ENCODE measurements at regions not wholly inside any gene's neighbourhood (a gene's known extent, or its start where the extent isn't known, plus 50 kb on each side); places are given as distances from the start of the nearest gene placed in this dataset.
A peak's percentile ranks its signal among the peaks of the same experiment; 100 is the strongest.
"Not testable (repeated sequence)": the region's sequence is repeated elsewhere in the genome, so short reads cannot be mapped to it uniquely, and the experiment has no call there.

DNA sequence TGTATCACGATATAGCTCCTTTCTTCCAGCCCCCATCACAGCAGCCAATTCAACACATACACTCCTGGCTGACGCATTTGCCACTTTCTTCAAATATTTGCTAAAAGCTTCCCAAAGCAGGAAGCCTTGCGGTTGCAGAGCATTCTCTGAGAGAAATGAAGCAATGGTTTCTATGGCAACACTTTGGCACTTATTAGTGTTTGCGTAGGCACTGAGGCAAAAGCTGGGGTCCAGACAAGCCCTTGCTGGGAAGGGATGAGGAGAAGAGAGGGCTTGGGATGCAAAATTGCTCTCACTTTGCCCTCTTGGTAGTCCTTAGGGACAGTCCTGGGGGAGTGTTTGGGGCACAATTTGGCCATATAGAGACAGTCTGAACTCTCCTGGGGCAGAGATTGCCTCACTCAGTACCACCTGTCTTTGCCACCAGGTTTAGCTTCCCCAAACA is 55.0 kb upstream of the PAK3 start:
- peak in 1 of 2 donors; percentile 15 for DNase-seq

DNA sequence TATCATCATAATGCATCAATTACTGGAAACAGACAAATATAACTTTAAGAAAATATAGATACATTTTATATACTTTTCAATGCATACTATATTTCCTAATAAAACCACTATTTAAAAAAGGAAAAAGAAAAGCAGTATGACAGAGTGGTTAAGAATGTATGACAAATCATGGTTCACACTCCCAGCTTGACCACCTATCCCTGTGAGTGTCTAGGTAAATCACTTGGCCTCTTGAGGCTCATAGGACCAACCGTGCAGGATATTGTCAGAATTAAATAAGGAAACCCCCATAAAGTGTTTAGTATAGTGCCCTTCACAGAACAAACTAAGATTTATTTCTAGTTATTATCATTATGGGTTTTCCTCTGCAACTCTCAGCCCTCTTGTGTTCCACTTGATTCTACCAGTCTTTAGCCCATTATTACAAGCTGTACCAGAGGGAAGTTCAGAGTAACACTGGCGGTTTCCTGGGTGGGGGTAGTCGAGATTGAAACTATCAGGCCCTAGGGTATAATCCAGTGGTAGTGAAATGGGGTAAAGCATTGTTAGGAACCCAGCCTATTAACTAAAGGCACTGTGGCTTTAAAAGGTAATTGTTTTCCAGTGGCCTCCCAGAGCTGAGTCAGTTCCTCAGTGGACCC is 55.5 kb upstream of the PAK3 start:
- no peak for DNase-seq

DNA sequence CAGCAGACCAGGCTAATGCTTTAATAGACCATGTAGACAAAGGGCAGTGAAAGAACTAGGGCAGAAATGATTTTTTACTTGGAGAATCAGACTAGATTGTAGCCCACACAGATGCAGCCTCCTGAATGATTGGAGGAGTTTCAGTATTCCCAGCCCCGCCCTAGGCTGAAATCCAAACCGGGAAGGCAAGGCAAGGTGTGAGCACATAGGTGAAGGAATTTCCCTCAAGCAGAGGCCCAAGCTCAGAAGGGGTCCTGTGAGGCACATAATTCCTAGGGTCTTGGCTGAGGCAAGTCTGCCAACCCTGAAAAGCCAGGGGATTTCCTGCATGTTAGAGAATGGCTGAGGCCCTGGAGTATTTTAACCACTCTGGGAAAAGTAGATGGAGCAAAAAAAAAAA is 56.4 kb upstream of the PAK3 start:
- DNase-seq: no peak

DNA sequence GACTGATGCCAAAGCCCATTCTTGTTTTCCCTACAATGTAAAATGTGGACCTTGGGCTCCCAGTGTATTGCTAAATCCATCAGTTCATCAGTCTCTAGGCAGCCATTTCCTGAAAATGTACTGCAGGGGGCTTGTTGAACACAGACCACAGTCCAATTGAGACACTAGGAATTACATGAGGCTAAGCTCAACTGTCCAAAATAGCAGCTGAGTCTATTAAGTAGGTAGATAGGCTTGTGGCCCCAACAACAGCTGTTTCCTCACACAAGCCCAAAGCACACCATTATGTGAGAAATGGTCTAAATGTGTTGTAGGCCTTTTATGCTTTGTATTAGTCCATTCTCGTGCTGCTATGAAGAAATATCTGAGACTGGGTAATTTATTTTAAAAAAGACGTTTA is 60.0 kb upstream of the PAK3 start:
- DNase-seq: no peak

DNA sequence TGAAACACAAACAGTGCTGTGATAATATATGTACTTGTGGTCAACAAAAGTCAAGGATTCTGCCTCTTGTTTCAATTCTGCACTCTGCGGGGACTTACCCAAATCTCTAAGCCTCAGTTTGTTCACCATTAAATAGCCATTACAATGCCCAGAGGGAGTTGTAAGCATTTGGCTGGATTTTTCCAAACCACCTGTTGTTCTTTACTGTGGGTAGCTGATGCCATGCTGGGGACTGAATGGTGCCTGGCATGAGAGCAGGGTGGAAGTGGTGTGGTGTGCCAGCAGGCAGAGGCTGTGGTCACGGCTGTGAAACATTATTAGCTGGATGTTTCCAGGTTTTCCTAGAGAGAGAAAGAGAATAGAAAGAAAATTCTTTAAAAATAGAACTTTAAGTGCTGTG is 60.7 kb upstream of the PAK3 start:
- no peak for DNase-seq

DNA sequence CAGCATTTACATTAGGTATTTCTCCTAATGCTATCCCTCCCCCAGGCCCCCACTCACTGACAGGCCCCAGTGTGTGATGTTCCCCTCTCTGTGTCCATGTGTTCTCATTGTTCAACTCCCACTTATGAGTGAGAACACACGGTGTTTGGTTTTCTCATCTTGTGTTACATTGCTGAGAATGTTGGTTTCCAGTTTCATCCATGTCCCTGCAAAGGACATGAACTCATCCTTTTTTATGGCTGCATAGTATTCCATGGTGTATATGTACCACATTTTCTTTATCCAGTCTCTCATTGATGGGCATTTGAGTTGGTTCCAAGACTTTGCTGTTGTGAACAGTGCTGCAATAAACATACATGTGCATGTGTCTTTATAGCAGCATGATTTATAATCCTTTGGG is 73.0 kb upstream of the PAK3 start:
- DNase-seq: not testable (repeated sequence)

DNA sequence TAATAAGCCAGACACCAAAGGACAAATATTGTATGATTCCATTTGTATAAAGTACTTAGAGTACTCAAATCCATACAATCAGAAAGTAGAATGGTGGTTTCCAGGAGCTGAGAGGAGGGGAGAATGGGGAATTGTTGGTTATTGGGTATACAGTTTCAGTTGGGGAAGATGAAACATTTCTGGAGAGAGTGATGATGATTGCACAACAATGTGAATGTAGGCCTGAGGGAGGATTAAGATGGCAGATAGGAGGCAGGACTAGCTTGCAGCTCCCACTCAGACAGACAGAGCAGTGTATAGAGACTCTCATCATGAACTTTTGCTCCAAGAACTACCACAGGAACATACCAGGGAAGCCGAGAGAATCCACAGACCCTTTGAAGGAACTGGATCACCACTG is 75.7 kb upstream of the PAK3 start:
- no peak for DNase-seq

DNA sequence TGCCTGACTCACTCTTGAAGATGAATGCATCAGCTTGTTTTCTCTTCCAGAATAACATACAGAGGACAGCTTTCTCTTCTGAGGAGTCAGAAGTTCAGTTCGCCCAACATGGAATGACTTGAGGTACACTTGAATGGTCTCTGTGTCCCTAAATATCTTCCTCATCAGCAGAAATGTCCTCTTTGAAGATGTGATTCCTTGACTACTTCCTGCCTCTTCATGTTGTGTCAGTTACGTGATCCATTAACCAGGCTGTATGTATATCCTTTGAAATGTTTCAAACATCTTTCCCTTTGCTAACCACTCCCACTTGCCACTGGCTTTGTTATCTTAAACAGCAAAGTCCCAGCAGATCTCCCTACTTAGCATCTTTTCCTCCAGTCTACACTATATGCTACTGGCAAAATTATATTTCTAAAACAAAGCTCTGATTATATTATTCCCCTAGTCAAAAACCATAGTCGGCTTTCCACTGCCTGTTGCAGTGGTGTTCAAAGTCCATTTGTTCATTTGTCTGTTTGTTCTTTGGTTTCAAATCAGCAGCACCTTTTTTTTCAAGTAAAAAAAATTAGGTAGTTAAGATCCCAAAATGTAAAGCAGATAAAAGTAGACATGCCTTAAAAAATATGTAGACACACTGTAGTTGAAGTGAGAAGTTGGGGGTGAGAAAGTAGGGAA is 82.1 kb upstream of the PAK3 start:
- no peak for DNase-seq

DNA sequence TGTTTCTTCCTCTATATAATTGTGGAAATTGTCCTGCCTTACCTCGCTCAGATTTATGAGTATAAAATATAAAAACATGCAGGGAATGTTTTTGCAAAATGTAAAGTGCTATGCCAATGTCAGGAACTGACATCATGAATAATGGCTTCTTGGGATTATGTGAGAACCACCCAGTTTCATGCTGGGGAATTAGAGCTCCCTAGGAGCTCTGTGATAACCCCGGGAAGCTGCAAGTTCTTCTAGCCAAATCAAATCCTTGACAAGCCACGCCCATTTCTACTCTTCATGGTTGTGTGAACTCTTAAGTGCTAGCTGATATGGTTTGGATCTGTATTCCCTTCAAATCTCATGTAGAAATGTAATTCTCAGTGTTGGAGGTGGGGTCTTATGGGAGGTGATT is 85.9 kb upstream of the PAK3 start:
- DNase-seq: no peak

DNA sequence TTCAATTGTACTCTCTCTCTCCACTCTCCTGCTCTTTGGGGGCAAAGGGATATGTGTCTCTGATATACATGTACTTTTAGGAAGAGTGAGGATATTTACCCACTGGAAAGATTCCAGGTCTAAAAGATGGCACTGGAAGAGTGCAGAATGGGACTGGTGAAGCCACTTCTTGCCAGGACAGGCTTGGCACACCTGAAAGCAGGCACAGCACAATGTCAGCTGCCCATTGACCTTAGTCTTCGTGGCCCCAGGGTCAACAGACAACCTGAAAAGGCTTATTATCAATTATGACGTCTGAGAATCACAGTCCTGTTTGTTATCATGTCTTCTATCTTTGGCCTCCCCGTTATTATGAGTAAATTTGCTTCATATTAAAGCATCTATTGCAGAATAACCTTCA is 86.7 kb upstream of the PAK3 start:
- no peak for DNase-seq

DNA sequence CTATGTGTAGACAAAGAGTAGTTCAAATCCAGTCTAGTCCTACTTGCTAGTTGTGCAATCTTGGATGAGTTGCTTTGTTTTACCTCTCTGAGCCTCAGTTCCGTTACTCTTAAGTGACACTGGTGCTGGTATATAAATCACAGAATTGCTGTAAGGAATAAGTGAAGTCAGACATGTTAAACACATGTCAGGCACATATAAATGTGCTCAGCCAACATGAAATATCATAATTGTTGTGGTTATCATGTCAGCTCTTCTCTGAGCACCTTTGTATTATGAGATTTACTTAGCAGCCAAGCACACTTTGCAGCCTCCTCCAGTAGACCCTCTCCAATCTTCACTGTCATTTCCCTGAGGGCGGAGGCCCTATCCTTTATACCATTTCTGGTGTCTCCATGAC is 87.9 kb upstream of the PAK3 start:
- DNase-seq: no peak

DNA sequence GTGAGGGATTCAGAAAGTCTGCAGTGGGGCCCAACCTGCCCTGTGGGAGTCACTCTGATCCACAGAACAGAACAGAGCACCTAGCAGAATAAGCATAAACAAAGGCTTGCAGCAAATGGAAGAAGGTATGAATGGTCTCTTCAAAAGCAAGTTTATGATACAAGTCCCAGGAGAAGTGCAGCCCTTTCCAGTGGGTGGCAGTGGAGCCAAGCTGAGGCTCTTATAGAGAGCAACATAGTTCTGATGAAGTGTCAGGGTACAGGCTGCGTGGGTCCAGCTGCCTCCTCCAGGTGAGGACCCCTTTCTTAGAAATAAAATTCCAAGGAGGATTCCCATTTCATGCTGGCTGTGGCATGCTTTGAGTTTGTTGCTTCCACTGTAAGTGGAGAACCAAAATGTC is 88.8 kb upstream of the PAK3 start:
- no peak for DNase-seq

DNA sequence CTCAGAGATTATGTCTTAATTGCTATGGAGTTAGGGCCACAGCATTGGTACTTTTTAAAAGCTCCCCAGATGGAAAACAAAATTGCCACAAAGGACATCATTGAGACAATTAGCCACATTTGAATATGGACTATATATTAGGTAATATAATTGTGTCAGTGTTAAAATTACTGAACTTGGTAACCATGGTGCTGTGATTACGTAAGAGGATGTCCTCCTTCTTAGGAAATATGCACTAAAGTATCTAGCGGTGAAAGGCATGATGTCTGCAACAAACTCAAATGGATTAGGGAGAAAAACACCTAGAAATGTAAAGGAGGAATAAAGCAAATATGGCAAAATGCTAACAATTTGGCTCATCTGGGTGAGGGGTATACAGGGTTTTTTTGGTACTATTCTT is 89.9 kb upstream of the PAK3 start:
- DNase-seq: no peak

DNA sequence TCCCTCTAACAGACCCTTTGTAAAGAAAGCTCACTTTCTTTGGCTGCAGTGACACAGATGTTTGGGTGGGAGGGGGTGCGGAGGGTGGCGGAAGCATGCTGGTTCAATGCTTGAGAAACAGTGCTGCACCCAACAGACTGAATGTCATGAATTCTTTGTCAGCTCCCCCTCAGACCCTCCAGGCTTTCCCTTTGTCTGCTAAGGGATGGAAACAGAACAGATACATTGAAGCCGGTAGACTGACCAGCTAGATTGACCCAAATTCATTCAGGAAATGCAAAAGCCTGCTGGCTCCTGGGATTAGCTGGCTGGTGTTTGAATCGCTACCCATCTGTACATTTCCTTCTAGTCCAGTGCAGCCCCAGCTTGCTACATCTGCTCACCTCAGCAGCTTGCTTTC is 90.8 kb upstream of the PAK3 start:
- no peak for DNase-seq

DNA sequence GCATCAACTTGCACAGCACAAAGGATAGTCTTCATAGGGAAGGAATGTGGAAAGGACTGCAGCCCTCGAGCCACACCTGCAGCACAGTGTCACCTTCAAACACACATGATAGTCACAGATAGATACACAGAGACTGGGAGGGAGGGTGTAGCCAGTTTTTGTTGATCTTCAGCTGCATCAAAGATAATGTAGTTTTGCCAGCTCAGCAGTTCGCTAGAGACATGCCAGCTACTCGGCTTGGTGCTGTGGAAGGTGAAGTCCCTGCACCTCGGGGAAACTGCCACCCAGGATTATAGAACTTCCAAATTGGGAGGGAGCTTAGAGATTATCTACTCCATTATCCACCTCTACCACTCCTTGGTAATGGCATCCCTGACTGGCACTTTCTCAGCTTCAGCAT is 92.9 kb upstream of the PAK3 start:
- no peak for DNase-seq

DNA sequence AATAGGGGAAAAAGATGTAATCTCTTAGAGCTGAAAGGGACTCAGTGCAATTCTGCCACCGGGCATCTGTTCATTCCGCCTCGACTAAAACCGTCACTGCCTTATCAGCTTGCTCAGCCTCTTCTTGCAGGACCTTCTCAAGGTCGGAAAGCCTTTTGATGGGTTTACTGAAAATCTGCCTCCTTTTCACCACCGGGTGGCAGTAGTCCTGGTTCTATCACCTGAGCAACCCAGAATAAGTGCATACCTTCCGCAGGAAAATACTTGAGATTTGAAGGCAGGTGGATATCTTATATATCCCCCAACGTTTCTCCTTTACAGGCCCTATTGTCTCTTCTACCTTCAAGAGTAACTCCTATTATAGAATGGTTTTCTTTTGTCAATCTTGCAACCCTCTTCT is 103.4 kb upstream of the PAK3 start:
- DNase-seq: no peak

DNA sequence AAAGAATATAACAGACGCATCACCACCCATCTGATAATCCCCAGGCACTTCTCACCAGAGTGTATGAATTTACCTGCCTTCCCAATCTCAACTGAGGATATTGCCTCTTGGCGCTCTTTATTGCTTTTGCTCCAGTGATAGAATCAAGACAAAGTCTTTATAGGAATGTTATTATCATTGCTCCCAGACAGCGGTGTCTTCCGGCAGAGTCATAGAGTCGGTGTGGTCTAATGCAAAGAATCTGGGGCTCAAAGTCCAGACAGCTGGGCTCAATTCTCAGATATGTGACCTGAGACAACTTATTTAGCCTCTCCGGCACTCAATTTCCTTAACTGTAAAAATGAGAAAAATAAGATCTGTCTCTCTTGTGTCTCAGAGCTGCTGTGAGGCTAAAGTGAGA is 106.1 kb upstream of the PAK3 start:
- DNase-seq: no peak

DNA sequence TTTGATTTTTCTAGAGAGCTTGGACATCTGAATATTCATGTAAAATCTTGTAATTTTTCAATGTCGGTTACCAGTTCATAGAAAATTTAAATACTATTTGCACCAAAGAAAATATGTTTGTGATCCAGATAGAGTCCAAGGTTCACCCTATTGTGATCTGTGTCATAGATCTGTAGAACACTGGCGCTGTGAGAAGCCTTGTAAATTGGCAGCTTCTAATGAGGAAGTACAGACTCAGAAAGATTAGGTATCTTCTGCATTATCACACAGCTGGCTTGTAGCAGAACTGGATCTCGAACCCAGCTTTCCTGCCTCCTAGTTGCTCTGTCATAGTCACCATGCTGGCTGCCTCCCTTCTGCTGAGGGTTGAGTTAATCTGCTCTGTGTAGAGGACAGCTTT is 106.5 kb upstream of the PAK3 start:
- no peak for DNase-seq

DNA sequence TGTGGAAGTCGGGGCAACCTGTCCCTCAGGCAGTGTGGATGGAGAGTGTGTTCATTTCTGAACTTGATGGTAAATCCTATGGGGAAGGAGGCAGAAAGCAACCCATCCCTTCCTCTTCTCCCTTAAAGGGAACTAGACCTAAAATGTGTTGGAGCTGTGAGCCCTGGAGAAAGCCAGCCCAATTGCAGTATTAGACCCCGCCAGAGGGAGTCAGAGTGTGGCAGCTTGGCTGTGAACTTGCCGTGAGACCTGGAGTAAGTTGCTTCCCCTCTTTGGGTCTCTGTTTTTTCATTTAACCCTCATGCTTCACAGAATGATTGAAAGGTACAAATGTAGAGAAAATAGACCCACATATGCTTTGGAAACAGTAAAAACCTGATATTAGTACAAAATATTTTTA is 108.7 kb upstream of the PAK3 start:
- DNase-seq: no peak

DNA sequence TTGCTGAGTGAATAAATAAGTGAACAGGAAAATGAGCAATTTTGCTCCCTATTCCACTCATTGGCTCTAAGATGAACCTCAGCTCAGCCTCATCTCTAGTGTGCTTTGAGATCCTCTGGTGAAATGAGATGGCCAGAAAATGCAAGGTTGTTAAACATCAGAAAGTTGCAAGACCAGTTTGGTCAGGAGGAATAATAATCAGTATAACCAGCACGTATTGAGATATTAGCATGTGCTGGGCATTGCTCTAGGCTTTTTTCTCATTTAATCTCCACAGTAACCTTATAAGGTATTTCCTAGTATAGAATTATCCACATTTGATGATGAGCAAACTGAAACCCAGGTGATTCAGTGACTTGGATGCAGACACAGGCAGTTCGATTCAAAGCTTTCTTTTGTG is 110.5 kb upstream of the PAK3 start:
- DNase-seq: no peak

DNA sequence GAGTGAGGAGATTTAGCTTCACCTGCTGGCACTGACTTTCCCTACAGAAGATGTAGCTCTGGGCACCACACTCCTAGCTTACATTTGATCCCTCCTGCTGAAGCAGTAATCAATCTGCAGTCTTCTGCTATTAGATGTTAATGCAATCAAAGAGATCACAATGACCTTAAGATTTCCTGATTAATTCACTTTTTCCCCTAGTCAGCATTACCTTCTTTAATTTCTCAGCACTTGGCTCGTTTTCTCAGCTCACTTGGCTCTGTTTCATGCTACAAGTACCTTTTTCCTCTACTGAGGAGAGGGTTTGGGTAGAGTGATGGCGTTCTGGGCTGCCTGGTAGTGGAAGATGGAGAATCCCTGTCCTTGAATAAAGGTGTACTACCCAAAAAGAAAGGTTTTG is 113.0 kb upstream of the PAK3 start:
- DNase-seq: no peak

DNA sequence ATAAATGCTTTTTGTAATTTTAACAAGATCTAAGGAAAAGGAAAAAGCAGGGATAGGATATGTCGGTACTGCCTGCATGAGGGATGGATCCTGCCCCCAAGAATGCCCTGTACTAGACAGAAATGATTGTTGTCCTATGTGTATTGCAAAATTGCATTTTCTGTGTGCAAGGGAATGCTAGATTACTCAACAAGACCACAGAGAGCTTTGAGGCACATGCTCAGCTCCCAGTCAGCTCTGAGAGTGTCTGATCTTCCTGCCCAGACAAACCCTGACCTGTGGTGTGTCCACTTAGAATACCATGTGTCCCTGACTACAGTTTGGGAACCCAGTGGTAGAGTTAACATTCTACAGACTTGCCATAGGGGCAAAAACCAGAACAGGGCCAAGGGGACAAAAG is 129.2 kb upstream of the PAK3 start:
- no peak for DNase-seq

DNA sequence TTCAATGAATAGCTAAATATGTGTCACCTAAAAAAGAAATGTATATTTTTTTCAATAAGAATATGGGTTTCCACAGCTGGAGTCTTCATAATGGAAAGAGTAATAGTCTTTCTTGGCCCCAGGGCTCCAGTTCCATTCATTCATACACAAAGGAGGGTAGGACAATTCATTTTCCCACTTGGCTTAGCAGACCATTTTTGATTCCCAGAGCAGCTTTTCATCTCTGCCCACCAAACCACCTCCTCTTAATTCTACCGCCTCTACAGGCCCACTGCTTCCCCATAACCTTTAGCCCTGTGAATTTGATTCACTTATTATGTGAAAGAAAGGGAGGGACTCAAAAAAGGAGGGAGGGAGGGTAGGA is 129.9 kb upstream of the PAK3 start:
- no peak for DNase-seq

DNA sequence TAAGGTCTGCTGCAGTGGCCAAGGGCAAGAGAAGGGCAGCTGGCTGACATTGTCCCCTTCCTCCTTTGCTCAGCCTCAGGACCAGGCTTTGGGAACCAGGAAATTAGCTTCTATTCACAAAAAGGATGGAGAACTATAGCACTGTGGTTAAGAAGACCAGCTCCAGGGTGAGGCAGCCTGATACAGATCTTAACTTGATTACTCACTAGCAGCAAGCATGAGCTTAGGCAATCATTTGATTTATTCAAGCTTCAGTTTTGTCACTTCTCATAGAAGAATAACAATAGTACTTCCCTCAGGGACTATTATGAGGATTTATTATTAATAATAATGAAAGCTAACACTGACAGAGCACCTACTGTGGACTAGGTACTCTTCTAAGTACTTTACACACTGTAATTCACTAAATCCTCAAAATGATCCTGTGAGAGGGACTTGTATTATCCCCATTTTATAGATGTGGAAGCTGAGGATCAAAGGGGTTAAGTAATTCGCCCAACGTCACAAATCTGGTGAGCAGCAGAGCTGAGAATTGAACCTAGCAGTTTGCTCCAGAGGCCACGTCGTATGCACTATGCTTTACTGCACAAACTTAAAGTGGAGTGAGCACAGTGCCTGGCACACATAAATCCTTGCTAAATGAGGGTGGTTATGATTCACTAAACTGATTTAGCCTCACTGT is 130.4 kb upstream of the PAK3 start:
- DNase-seq: no peak

DNA sequence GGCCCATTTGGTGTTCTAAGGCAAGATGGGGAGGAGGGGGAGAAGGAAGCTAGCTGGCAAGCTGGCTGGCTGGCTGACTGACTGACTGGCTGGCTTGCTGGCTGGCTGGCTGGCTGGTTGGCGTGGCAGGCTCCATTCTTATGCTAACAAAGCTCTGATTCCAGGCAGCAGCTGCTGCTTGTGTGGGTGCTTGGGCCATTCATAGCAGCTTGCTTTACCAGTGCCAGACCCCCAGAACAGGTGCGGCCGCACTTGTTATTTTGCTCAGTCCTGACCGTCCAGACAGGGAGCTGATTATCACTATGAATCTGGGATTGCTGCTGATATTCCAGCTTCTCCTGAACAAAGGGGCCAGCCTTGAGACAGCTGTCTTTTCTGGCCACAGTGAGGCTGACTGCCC is 131.2 kb upstream of the PAK3 start:
- DNase-seq: peak in 1 of 2 donors; percentile 2
